GM12878 (cell line): ENCODE measurements at regions not wholly inside any gene's neighbourhood (a gene's known extent, or its start where the extent isn't known, plus 50 kb on each side); places are given as distances from the start of the nearest gene placed in this dataset.

Source experiments
- ATAC-seq: fragments of 200-7000 bp; cut with Tn5 transposase; 3 replicates; pipeline ENCODE4 v1.9.1; 2020; ENCODE audit warnings: mild to moderate bottlenecking, moderate library complexity
- BruUV-seq: library from RNA; stranded (reverse); fragments of 400-500 nt; replicated peaks from 2 replicates; lab custom pipeline; 2021; lab: Mats Ljungman, UMichigan
- CTCF ChIA-PET: fragments of 300-600 bp; sonication (Branson Sonifier 250); formaldehyde crosslinking; extraction: SDS; loops from one replicate; lab custom pipeline; 2021; ENCODE audit warnings: inconsistent platforms; lab: Yijun Ruan, JAX
- POLR2A ChIA-PET: fragments of 350-600 bp; formaldehyde crosslinking; extraction: SDS; loops from one replicate; lab custom pipeline; 2021; ENCODE audit warnings: inconsistent platforms; lab: Charles Lee
- RAD21 ChIA-PET: fragments of 300-600 bp; sonication (Branson Sonifier 250); formaldehyde crosslinking; loops from one replicate; lab custom pipeline; 2023; ENCODE audit warnings: antibody characterized with exemption; ENCODE audit not compliant: unreplicated experiment; lab: Charles Lee
- SMC1A ChIA-PET: fragments of 300-600 bp; sonication (Branson Sonifier 250); formaldehyde crosslinking; loops from one replicate; lab custom pipeline; 2023; ENCODE audit not compliant: unreplicated experiment, uncharacterized antibody; lab: Charles Lee
- DNase-seq: peaks from one replicate; pipeline ENCODE4 v3.0.0-alpha.2; 2011; ENCODE audit warnings: low read depth, low spot score
- FAIRE-seq: peaks from 3 replicates; lab custom pipeline; 2011; peaks lifted over from hg19 to GRCh38; lab: Jason Lieb, UNC
- H2AFZ ChIP-seq: 2 replicates; pipeline ENCODE4 v1.6.0; 2011; ENCODE audit warnings: low read depth, low read length, control low read depth; ENCODE audit not compliant: control insufficient read depth
- H3K27ac ChIP-seq: 2 replicates; pipeline ENCODE4 v1.5.1; 2011; ENCODE audit warnings: control low read depth; ENCODE audit not compliant: control insufficient read depth, insufficient read depth
- H3K27me3 ChIP-seq, 2 experiments: replicated peaks in 1 of 2; 2 replicates each; pipeline versions ENCODE4 v1.6.0 to v1.6.1; 2011; ENCODE audit warnings: low read length in 1 of 2; ENCODE audit not compliant: control insufficient read depth in 2 of 2, insufficient read depth in 2 of 2
- H3K36me3 ChIP-seq, 2 experiments: 2 replicates each; pipeline ENCODE4 v1.5.1; 2011; ENCODE audit warnings: low read length in 1 of 2; ENCODE audit not compliant: control insufficient read depth in 2 of 2, insufficient read depth in 2 of 2
- H3K4me1 ChIP-seq: 2 replicates; pipeline ENCODE4 v1.6.1; 2011; ENCODE audit warnings: mild to moderate bottlenecking, low read length, moderate library complexity, mixed read lengths; ENCODE audit not compliant: control insufficient read depth, insufficient read depth
- H3K4me2 ChIP-seq: 2 replicates; pipeline ENCODE4 v1.6.0; 2011; ENCODE audit warnings: control low read depth; ENCODE audit not compliant: control insufficient read depth, insufficient read depth
- H3K4me3 ChIP-seq: fragments of 200-600 bp; sonication (generic); 2 replicates; pipeline ENCODE4 v1.5.1; 2016
- H3K79me2 ChIP-seq: 2 replicates; pipeline ENCODE4 v1.6.0; 2011; ENCODE audit warnings: low read length; ENCODE audit not compliant: control insufficient read depth, insufficient read depth
- H3K9ac ChIP-seq: 2 replicates; pipeline ENCODE4 v1.8.0; 2011; ENCODE audit warnings: low read length, control low read depth, mixed read lengths; ENCODE audit not compliant: control insufficient read depth, insufficient read depth
- H3K9me3 ChIP-seq: replicated peaks from 3 replicates; pipeline ENCODE4 v1.5.1; 2011; ENCODE audit warnings: mild to moderate bottlenecking, low read length; ENCODE audit not compliant: control insufficient read depth, insufficient read depth
- H4K20me1 ChIP-seq: 2 replicates; pipeline ENCODE4 v1.6.0; 2011; ENCODE audit not compliant: control insufficient read depth, insufficient read depth
- DPF2 ChIP-seq: fragments of 450-650 bp; IDR thresholded peaks from 2 replicates; pipeline ENCODE4 v1.6.1; 2017; ENCODE audit warnings: mild to moderate bottlenecking
- EED ChIP-seq: sonication (generic); IDR thresholded peaks from 2 replicates; pipeline ENCODE4 v1.6.1; 2016; ENCODE audit warnings: antibody characterized with exemption, low read depth
- IKZF2 ChIP-seq, 2 experiments: fragments of 450-650 bp; IDR thresholded peaks; 2 replicates each; pipeline ENCODE4 v1.6.1; 2017; ENCODE audit warnings: mild to moderate bottlenecking in 2 of 2, moderate library complexity in 2 of 2
- IRF4 ChIP-seq: IDR thresholded peaks from 2 replicates; pipeline ENCODE4 v1.6.1; 2011; ENCODE audit warnings: low read depth, low read length
- KAT2A ChIP-seq: conservative IDR thresholded peaks from 2 replicates; pipeline ENCODE4 v1.6.1; 2011; ENCODE audit warnings: low read depth, low read length; ENCODE audit not compliant: control insufficient read depth
- KLF5 ChIP-seq: fragments of 450-650 bp; IDR thresholded peaks from 2 replicates; pipeline ENCODE4 v1.6.1; 2014; ENCODE audit warnings: mild to moderate bottlenecking; ENCODE audit not compliant: partially characterized antibody
- LARP7 ChIP-seq: fragments of 450-650 bp; IDR thresholded peaks from 2 replicates; pipeline ENCODE4 v1.6.1; 2017; ENCODE audit warnings: mild to moderate bottlenecking
- MEF2B ChIP-seq: fragments of 450-650 bp; IDR thresholded peaks from 2 replicates; pipeline ENCODE4 v1.6.1; 2018; ENCODE audit warnings: mild to moderate bottlenecking, moderate library complexity; ENCODE audit not compliant: partially characterized antibody, poor library complexity, severe bottlenecking
- NBN ChIP-seq: fragments of 450-650 bp; IDR thresholded peaks from 2 replicates; pipeline ENCODE4 v1.6.1; 2016
- RELB ChIP-seq: fragments of 450-650 bp; IDR thresholded peaks from 2 replicates; pipeline ENCODE4 v1.6.1; 2017; ENCODE audit warnings: low read depth, mild to moderate bottlenecking, moderate library complexity
- SMAD1 ChIP-seq: fragments of 450-650 bp; IDR thresholded peaks from 2 replicates; pipeline ENCODE4 v1.6.1; 2018; ENCODE audit warnings: mild to moderate bottlenecking, low read depth; ENCODE audit not compliant: partially characterized antibody
- SPI1 ChIP-seq: IDR thresholded peaks from 2 replicates; pipeline ENCODE4 v1.6.1; 2011; ENCODE audit warnings: low read depth, mild to moderate bottlenecking, low read length, moderate library complexity, borderline replicate concordance; ENCODE audit not compliant: insufficient read depth
- ZNF24 ChIP-seq: fragments of 450-650 bp; IDR thresholded peaks from 2 replicates; pipeline ENCODE4 v1.6.1; 2017; ENCODE audit warnings: antibody characterized with exemption, mild to moderate bottlenecking
- WGBS: methylation state at CpG from one replicate; pipeline ENCODE4 v1.1.6; 2016; ENCODE audit warnings: low lambda C conversion rate; ENCODE audit not compliant: insufficient replicate concordance, insufficient coverage; ENCODE audit errors: missing lambda C conversion rate; 5-methylcytosine and 5-hydroxymethylcytosine counted together
- in situ Hi-C: fragments of 300-500 bp; cut with MboI; formaldehyde crosslinking; loops from 9 replicates; pipeline ENCODE4 v1.14.3; 2018; ENCODE audit warnings: mixed read lengths
- intact Hi-C: fragments of 100-400 bp; cut with micrococcal nuclease; formaldehyde crosslinking; loops from one replicate; pipeline ENCODE4 v1.14.2; 2022; ENCODE audit not compliant: unreplicated experiment
- TF ChIP-seq, protein P1 (sequence below): fragments of 150-350 bp; IDR thresholded peaks from 2 replicates; pipeline ENCODE4 v1.6.1; 2014; ENCODE audit warnings: mild to moderate bottlenecking, low read depth, low read length
- TF ChIP-seq, protein P2 (sequence below): fragments of 450-650 bp; IDR thresholded peaks from 2 replicates; pipeline ENCODE4 v1.6.1; 2018; ENCODE audit warnings: mild to moderate bottlenecking, low read depth, moderate library complexity; ENCODE audit not compliant: partially characterized antibody

GRCh38 chr14:97177635-97178034 lies 380.5 kb downstream of the VRK1 start:
- RAD21 ChIA-PET, result interaction anchor here (0.7 to 1.4 kb wide), 4 partner anchors 12 to 211 kb away, joined by 3 read pairs; no protein-coding TSS in a partner anchor
- WGBS, result 8% methylated on average over 5 of the region's 5 CpGs
- H4K20me1 ChIP-seq, result no peaks in the 10 kb centered on the region
- H2AFZ ChIP-seq, result no peak overlapping the region
- no peak overlapping the region for H3K27ac ChIP-seq
- H3K79me2 ChIP-seq, result no peaks in the 10 kb centered on the region
- no peak overlapping the region for H3K4me2 ChIP-seq
- intact Hi-C loops, result loop anchor here (5.0 to 10.0 kb wide), 2 partner anchors 95 to 207 kb away; no protein-coding TSS in a partner anchor
- CTCF ChIA-PET, result no interaction called here
- BruUV-seq, result no TSS peak
- peak; percentile 15 for DNase-seq
- FAIRE-seq, result no peak
- ATAC-seq, result peak; percentile 87
- no peaks in the 10 kb centered on the region for H3K36me3 ChIP-seq
- in situ Hi-C loops, result no loop called here
- H3K27me3 ChIP-seq, result no peaks in the 10 kb centered on the region
- H3K4me3 ChIP-seq, result no peak overlapping the region
- SMC1A ChIA-PET, result interaction anchor here (1.0 kb wide), 1 partner anchor 74 kb away, joined by 3 read pairs; no protein-coding TSS in a partner anchor
- H3K4me1 ChIP-seq, result peaks cover 4% of the 10 kb centered on the region; the same call in 1 of the 2 replicates
- H3K9ac ChIP-seq, result no peak overlapping the region
- POLR2A ChIA-PET, result no interaction called here
- peaks cover 4% of the 10 kb centered on the region; the same call in 2 of the 3 replicates for H3K9me3 ChIP-seq
- TF ChIP-seq IKZF2 (IDR thresholded peaks at IDR 0.05) (peak in 1 of 2 experiments; percentile 44; a peak in 2 of 4 replicates), ZNF24 (no peak), DPF2 (no peak), LARP7 (no peak), NBN (no peak), MEF2B (peak; percentile 80), SPI1 (peak; percentile 19; the same call in 1 of the 2 replicates), RELB (peak; percentile 52; the same call in 1 of the 2 replicates), EED (no peak; the same call in 1 of the 2 replicates), IRF4 (no peak), KAT2A (no peak), SMAD1 (no peak), KLF5 (no peak)
- TF ChIP-seq, protein P1, sequence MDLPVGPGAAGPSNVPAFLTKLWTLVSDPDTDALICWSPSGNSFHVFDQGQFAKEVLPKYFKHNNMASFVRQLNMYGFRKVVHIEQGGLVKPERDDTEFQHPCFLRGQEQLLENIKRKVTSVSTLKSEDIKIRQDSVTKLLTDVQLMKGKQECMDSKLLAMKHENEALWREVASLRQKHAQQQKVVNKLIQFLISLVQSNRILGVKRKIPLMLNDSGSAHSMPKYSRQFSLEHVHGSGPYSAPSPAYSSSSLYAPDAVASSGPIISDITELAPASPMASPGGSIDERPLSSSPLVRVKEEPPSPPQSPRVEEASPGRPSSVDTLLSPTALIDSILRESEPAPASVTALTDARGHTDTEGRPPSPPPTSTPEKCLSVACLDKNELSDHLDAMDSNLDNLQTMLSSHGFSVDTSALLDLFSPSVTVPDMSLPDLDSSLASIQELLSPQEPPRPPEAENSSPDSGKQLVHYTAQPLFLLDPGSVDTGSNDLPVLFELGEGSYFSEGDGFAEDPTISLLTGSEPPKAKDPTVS, result no peak
- TF ChIP-seq, protein P2, sequence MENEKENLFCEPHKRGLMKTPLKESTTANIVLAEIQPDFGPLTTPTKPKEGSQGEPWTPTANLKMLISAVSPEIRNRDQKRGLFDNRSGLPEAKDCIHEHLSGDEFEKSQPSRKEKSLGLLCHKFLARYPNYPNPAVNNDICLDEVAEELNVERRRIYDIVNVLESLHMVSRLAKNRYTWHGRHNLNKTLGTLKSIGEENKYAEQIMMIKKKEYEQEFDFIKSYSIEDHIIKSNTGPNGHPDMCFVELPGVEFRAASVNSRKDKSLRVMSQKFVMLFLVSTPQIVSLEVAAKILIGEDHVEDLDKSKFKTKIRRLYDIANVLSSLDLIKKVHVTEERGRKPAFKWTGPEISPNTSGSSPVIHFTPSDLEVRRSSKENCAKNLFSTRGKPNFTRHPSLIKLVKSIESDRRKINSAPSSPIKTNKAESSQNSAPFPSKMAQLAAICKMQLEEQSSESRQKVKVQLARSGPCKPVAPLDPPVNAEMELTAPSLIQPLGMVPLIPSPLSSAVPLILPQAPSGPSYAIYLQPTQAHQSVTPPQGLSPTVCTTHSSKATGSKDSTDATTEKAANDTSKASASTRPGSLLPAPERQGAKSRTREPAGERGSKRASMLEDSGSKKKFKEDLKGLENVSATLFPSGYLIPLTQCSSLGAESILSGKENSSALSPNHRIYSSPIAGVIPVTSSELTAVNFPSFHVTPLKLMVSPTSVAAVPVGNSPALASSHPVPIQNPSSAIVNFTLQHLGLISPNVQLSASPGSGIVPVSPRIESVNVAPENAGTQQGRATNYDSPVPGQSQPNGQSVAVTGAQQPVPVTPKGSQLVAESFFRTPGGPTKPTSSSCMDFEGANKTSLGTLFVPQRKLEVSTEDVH, result no peak
